Astrocyte of the cerebellum (primary cell): ENCODE measurements at regions not wholly inside any gene's neighbourhood (a gene's known extent, or its start where the extent isn't known, plus 50 kb on each side); places are given as distances from the start of the nearest gene placed in this dataset.

ENCODE experiments used
- DNase-seq: peaks from one replicate; pipeline ENCODE4 v3.0.0-alpha.2; 2011; ENCODE audit warnings: low read depth
- H3K4me3 ChIP-seq: 2 replicates; pipeline ENCODE4 v1.5.1; 2011; ENCODE audit warnings: mild to moderate bottlenecking, low read depth, low read length, moderate library complexity
- in situ Hi-C: cut with HindIII; loops from 2 replicates; pipeline ENCODE4 v1.10.0; 2017; ENCODE audit warnings: low sequenced_read_pairs
- TF ChIP-seq, protein P1 (sequence below): IDR thresholded peaks from 2 replicates; pipeline ENCODE4 v1.5.1; 2012; ENCODE audit warnings: low read length, low read depth, moderate library complexity, mild to moderate bottlenecking; ENCODE audit errors: missing control alignments

DNA sequence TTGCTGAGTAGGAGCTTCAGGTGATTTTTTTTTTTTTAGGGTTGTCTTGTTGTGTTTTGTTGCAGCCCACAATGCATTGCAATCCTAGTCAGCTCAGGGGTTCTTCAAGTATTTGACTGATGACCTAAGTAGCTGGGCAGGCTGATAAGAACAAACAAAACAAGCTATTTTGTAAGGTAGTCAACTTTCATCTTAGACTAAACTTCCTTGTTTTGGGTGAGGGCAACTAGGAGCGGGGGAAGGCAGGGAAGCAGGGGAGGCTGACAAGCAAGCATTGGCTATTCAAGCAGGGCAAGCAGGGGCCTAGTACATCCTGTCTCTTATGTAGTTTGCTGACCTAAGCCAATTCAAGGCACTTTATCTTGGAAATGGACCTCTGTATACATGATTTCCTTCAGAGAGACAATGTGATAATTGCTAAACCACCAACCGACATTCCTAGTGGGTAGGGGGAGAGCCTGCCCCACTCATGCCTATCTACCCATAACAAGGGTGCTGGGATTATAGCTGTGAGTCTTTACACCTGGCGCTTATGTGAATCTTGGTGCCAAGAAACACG lies 163.3 kb upstream of the PRKCQ start:
- DNase-seq, result no peak
- H3K4me3 ChIP-seq, result no peak overlapping the region
- TF ChIP-seq, protein P1, sequence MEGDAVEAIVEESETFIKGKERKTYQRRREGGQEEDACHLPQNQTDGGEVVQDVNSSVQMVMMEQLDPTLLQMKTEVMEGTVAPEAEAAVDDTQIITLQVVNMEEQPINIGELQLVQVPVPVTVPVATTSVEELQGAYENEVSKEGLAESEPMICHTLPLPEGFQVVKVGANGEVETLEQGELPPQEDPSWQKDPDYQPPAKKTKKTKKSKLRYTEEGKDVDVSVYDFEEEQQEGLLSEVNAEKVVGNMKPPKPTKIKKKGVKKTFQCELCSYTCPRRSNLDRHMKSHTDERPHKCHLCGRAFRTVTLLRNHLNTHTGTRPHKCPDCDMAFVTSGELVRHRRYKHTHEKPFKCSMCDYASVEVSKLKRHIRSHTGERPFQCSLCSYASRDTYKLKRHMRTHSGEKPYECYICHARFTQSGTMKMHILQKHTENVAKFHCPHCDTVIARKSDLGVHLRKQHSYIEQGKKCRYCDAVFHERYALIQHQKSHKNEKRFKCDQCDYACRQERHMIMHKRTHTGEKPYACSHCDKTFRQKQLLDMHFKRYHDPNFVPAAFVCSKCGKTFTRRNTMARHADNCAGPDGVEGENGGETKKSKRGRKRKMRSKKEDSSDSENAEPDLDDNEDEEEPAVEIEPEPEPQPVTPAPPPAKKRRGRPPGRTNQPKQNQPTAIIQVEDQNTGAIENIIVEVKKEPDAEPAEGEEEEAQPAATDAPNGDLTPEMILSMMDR, result no peak
- in situ Hi-C loops, result no loop called here

DNA sequence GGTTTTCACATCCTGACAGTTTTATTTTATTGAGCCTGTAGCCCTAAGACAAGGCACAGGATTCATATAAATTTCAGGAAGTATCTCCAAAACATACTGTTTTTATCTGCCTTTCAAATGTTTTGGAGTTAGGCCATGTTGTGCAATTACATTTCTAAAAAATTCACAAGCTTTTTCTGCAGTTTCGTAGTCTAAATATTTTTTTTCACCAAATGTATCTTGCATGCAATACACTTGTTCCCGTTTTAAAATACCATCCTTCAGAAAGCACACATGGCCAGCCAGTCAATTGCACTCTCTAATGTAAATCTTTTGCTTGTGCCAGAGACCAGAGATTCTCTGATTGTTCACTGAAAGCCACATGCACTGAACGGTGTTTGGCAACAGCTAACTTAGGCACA lies 161.5 kb upstream of the PRKCQ start:
- no peak for DNase-seq
- TF ChIP-seq, protein P1, result no peak
- in situ Hi-C loops, result no loop called here
- H3K4me3 ChIP-seq, result no peak overlapping the region

DNA sequence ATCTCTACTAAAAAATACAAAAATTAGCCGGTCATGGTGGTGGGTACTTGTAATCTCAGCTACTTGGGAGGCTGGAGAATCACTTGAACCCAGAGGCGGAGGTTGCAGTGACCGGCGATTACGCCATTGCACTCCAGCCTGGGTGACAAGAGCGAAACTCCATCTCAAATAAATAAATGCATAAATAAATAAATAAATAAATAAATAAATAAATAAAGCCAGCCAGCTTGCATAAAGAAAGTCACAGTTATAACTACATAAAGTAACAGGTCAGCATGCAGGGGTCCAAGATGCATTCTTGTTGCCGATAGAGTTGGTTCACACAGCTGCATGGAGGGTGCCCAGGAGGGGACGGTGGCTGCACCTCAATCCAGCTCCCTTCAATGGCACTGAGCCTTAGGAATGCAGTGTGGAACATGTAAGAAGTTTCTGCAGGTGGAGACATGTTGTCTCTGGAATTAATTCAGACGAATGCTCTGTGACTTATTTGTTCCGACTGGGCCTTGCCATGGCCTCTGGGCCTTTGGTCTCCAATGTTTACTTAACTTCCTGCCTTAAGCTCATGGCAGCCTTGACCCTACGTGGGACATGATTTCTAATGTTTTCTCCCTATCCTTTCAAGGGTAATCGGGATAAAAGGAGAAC lies 159.6 kb upstream of the PRKCQ start:
- TF ChIP-seq, protein P1, result no peak
- in situ Hi-C loops, result no loop called here
- DNase-seq, result no peak
- H3K4me3 ChIP-seq, result no peak overlapping the region

DNA sequence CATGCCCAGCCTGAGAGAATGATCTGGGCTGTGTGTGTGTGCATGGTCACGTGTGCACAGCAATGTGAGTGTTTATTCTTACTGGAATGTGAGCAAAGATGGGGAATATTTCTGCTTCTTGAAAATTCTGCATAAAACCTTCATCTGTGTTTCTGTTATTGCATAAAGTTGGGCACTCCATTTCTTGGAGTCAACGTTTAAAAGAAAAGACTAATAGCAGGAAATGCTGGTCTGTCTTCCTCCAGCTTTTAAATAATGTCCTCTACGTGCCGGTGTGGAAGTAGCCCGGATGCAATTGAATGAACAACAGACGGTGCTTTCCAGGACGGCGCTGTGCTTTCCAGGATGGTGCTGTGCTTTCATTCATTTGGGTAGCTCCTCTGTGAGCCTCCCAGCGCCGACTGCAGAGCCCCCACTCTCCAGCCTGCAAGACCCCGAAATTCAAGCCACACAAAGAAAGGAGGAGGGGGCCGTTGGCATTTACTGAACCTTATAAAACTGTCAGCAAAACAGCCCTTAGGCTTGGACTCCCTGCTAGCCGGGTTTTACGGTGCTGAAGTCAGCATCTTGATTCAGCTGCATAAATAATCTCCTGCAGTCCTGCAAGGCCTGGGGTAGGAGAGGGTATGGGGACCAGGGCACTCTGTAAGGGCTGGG lies 158.2 kb upstream of the PRKCQ start:
- no peak overlapping the region for H3K4me3 ChIP-seq
- TF ChIP-seq, protein P1, result no peak
- DNase-seq, result no peak
- in situ Hi-C loops, result no loop called here

DNA sequence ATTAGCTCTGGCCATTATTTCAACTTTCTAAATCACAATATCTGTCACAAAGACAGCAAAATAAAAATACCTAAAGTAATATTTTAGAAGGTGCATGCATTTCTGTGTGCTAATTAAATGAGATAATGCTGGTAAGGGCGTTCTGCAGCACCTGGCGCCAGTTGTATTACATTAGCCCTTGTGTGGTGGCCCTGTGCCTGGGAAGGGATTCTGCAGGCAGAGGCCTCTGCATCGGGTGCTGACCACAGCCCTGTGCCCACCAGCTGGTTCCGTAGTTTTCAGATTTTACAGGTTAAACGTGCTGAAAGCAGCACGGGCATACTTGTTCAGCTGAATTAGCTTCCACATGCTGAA lies 157.7 kb upstream of the PRKCQ start:
- no peak overlapping the region for H3K4me3 ChIP-seq

DNA sequence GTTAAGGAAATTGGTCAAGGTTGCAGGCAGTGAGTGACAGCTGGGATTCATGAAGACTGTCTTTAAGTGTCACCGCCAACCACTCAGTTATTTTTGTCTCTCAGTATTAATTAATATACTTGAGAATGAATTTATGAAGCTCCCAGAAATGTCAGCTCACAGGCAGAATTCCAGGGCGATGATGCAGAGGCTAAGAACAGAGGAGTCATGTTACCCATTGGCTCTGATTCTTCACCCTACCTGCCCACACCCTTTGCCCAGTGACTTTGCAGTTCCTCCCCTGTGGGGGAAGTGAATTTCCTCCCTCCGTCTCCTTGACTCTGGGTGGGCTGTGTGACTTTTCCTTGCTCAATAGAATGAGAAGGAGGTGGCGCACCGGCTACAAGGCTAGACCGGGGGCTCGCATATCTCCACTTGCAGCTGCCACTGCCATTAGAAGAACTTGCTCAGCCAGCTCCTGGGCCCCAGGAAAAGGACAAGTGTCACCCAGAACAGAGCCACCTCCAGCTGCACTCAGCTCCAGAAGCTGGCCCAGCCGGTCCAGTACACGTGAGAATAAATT lies 157.1 kb upstream of the PRKCQ start:
- TF ChIP-seq, protein P1, result no peak
- DNase-seq, result no peak
- no peak overlapping the region for H3K4me3 ChIP-seq
- in situ Hi-C loops, result no loop called here

More for the DNA sequence above, 157.7 kb upstream of the PRKCQ start:
- DNase-seq, result no peak
- in situ Hi-C loops, result no loop called here
- TF ChIP-seq, protein P1, result no peak
